LHCN-M2 (cell line): ENCODE measurements at regions not wholly inside any gene's neighbourhood (a gene's known extent, or its start where the extent isn't known, plus 50 kb on each side); places are given as distances from the start of the nearest gene placed in this dataset.
"Not testable (repeated sequence)": the region's sequence is repeated elsewhere in the genome, so short reads cannot be mapped to it uniquely, and the experiment has no call there.

ENCODE experiments used
- DNase-seq: peaks from one replicate; pipeline ENCODE4 v3.0.0-alpha.2; 2012; ENCODE audit warnings: low read depth

DNA sequence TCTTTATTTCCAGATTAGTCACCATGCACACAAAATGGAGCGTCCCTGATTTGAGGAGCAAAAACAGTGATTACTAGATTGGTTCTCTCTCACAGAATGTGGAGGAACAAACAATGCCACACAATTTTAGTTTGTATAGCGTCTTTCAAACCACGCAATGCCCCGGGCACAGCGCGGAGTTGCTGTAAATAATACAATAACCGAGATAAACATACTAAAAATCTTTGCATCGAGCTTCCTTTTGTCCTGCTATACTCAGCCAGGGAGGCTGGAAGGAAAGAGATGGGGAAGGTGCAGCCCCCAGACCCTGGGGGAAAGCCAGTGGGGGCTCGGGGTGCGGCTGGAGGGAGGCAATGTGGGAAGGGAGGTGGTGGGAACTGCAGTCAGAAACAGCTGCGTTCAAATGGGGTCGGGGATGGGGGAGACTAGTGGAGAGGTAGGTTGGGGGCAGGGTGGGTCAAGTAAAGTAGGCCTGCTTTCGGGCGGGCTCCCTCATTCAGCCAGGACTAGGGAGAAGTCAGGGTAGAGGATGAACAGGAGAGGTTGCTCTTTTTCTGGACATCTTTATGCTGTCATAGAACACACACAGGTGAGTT, 366.3 kb downstream of the RPS6KC1 start:
- no peak for DNase-seq

DNA sequence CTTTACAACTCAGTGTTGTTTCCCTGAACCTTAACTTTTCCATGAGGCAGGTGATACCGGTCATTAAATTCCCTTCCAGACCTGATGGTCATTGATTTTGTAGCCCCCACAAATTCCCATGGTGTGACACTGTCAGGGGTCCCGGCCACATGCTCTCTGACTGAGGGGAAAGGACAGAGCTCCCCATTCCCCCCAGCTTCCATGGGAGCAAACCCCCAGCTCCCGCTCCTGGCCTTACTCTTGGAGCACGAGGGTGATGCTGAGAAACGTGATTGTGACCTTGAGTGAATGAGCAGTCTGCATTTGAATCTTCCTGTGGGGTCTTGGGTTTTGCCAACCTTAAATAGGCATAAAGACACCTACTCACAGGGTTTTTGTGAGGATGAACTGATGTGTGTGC, 366.8 kb downstream of the RPS6KC1 start:
- no peak for DNase-seq

DNA sequence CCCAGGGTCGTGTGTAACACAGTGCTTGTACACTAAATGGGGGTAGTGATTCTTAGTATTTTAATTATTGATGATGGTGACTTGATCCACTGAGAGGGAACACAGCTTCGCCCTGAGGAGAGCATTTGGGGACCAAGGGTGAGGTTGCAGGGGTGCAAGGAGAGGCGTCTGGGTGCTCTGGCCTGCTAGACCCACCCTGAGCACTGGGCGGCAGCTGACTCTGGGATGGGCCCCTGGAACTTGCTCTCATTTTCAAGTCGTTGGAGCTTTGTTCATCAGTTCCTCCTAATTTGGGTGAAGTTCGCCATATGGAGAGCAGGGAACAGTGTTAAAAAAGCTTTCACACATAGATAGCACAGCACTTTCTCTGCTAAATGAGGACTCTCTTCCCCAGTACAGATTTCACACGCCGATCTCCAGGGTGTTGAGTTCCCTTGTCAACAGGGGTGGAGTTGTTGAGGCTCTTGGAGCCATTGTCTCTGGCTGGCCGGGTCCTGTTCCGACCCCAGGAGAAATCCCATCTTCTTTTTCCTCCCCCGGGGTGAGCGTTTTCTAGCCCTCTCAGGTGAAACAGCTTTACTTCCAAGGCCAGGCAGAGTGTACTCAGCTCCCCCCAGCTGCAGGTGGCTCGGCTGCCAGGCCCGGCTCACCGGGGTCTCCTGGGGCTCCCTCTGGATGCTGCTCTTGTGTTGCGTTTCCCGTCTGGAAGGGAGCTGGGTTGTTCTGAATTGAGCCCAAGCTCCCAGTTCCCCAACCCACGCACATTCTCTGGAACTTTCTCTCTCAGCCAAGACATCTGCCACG, 367.4 kb downstream of the RPS6KC1 start:
- DNase-seq, result no peak

GRCh38 chr1:213419401-213420030, 368.5 kb downstream of the RPS6KC1 start:
- DNase-seq, result no peak

DNA sequence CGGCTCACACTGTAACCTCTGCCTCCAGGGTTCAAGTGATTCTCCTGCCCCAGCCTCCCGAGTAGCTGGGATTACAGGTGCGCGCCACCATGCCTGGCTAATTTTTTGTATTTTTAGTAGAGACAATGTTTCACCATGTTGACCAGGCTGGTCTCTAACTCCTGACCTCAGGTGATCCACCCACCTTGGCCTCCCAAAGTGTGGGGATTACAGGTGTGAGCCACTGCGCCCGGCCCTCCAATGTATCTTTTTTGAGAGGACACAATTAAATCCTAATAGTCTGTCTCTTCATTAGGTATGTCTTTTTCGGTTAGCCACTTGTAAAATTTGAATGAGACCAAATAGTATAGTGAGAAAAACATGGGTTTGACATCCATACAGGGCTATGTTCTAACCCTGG, 370.1 kb downstream of the RPS6KC1 start:
- DNase-seq, result not testable (repeated sequence)

DNA sequence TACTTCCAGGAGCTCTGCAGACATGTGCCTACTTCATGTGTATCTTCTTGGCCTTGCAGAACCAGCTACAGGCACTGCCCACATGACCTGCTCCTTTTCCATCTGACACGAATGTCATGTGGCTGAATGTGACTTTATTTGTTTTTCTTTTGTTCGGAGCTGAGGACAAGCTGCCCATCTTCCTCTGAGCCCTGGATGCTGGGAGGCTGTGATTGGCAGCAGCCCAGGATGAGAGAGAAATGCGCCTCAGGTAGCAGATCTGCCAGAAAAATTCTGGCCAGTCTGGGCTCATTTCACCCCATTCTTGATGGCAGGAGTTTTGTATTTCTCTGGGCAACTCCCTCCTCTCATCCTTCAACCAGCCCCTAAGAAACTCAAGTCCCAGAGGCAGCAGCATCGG, 372.0 kb downstream of the RPS6KC1 start:
- DNase-seq, result no peak

GRCh38 chr1:213423605-213424004, 372.6 kb downstream of the RPS6KC1 start:
- no peak for DNase-seq

GRCh38 chr1:213425376-213426030, 374.5 kb downstream of the RPS6KC1 start:
- DNase-seq, result no peak

DNA sequence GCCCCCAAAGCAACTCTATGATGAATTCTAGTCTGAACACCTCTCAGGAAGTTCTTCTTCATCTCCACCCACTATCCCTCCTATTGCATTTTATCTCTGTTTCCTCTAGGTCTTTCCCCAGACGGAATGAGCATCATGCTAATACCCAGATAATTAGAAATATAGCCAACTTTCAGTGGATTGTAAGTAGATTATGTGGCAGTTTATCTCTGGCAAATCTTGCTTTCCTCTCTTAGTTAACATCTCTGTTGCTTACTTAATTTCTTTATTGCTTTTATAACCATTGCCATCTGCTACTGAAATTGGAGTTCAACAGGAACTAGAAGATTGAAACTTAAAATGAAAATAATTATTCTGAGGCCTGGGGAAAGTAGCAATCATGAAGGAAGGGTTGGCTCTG, 378.6 kb downstream of the RPS6KC1 start:
- no peak for DNase-seq

- no peak for DNase-seq
Measured at GRCh38 chr1:213435715-213436114, 384.7 kb downstream of the RPS6KC1 start.

DNA sequence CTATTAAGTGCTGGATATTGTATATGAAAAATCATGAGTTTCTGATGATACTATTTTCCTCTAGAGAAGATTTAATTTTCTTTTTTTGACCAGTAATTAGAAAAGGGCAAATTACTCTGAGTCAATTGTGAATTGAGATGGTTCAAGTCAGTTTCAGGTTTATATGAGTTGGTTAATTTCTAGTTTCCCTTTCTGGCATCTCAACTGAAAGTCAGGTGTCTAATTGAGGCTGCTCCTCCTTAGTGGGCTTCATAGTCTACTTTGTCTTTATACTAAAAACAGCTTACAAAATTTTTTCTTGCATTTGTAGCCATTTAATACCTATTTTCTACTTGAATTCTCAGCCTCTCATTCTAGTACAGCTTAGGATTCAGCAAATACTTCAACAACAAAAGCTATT, 387.3 kb downstream of the RPS6KC1 start:
- no peak for DNase-seq

DNA sequence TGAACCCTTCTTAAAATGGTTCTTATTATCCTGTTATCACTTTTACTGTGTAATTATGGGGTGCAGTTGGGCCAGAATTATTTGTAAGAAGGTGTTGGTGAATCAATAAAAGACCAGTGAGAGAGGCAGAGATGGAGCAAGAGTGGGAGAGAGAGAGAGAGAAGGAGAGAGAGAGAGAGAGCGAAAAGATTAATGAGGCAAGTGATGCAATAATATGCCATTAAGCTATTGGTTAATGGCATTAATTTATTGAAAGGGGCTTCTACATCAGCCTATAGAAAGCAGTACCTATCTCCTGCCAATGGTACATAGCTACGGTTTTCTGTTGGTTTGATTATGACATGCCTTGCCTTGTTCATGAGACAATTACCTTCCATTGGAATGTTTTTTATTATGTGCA, 388.7 kb downstream of the RPS6KC1 start:
- DNase-seq, result no peak

- DNase-seq, result no peak
Measured at GRCh38 chr1:213440766-213441165, 389.7 kb downstream of the RPS6KC1 start.

GRCh38 chr1:213443415-213443814, 392.4 kb downstream of the RPS6KC1 start:
- DNase-seq, result no peak

GRCh38 chr1:213444224-213444623, 393.2 kb downstream of the RPS6KC1 start:
- DNase-seq, result no peak

DNA sequence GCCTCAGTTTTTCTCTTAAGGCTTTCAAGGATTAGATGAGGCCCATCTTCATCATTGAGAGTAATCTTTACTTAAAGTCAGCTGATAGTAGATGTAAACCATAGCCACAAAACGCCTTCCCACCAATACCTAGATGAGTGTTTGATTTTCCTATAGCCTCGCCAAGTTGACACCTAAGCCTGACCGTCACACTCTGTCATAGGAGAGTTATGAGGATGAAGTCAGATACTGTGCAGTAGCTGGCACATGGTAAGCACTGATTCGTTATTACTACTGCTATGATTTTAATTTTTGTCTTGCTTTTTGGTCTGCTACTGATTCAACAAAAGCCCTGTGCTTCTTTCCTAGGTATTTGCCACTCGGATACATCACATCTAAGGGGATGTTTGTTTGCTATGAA, 395.5 kb downstream of the RPS6KC1 start:
- no peak for DNase-seq

DNA sequence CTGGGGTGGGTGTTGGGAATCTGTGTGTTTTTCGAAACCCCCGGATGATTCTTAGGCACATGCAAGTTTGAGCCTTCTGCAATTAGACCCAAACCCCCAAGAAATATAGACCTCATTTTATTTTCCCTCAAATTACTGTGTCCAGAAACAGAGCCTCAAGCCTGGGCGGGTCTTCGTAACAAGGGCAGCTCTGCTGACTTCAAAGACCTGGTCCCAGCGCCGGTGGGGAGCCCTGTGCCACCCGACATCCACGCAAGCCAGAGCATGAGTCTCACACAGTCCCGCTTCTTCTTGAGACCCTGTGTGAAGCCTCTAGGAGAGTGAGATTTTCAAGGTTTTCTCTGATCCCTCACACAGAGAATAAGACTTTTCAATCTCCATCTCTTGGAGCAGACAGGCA, 397.3 kb downstream of the RPS6KC1 start:
- DNase-seq, result no peak

GRCh38 chr1:213448776-213449175, 397.7 kb downstream of the RPS6KC1 start:
- DNase-seq, result no peak

DNA sequence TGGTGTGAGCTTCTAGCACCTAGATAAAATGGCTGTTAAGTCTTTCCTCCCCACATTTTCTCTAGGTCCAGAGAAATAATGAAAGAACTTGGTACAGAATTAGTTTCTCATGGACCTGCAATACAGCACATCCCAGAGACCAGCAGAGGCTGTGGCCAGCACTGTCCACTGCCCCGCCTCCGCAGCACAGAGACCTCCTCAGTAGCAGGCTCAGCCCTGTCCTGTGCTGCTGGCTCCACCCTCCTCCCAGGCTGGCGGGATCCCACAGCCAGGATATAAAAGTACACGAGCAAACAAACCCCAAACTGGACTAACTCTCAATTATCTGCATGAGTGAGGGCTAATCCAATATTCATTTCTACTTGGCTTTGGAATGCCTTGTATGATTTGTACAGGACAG, 401.5 kb downstream of the RPS6KC1 start:
- no peak for DNase-seq

GRCh38 chr1:213457186-213457585, 406.1 kb downstream of the RPS6KC1 start:
- no peak for DNase-seq

- DNase-seq, result no peak
Measured at GRCh38 chr1:213457733-213458132, 406.7 kb downstream of the RPS6KC1 start.

DNA sequence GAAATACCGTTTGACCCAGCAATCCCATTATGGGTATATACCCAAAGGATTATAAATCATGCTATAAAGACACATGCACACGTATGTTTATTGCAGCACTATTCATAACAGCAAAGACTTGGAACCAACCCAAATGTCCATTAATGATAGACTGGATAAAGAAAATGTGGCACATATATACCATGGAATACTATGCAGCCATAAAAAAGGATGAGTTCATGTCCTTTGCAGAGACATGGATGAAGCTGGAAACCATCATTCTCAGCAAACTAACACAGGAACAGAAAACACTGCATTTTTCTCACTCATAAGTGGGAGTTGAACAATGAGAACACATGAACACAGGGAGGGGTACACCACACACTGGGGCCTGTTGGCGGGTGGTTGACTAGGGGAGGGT, 411.3 kb downstream of the RPS6KC1 start:
- not testable (repeated sequence) for DNase-seq
